HG02885 (cell line): ENCODE measurements at regions not wholly inside any gene's neighbourhood (a gene's known extent, or its start where the extent isn't known, plus 50 kb on each side); places are given as distances from the start of the nearest gene placed in this dataset.
A peak's percentile ranks its signal among the peaks of the same experiment; 100 is the strongest.
"Not testable (repeated sequence)": the region's sequence is repeated elsewhere in the genome, so short reads cannot be mapped to it uniquely, and the experiment has no call there.

Source experiments
- ATAC-seq: cut with Tn5 transposase; IDR thresholded peaks from one replicate; pipeline ENCODE4 v1.9.1; 2021; ENCODE audit warnings: mild to moderate bottlenecking; ENCODE audit not compliant: unreplicated experiment, poor library complexity

DNA sequence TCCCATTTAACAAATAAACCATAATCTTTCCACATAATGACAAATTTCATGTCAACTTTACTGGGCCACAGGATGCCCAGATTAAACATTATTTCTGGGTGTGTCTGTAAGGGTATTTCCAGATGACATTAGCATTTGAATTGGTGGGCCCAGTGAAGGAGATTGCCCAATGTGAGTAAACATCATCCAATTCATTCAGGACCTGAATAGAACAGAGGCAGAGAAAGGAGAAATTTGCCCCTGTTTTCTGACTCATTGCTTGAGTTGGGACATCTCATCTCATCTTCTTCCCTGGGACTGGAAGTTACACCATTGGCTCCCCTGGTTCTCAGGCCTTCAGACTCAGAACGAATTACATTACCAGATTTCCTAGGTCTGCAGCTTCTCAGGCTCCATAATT is 142.9 kb downstream of the TPBG start:
- no peak for ATAC-seq

DNA sequence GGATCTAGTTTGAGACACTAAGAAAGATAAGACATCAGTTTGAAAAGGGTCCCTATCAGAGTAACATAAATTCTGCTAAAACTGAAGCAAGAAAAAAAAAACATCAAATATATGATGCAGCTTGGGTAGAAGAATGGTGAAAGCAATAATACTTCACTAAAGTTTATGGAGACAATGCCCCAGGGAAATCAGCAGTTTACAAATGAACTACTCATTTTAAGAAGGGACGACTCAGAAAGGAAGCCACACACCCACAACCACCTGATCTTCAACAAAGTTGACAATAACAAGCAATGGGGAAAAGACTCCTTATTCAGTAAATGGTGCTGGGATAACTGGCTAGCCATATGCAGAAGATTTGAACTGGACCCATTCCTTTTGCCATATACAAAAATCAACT is 143.5 kb downstream of the TPBG start:
- peak; percentile 61 for ATAC-seq

DNA sequence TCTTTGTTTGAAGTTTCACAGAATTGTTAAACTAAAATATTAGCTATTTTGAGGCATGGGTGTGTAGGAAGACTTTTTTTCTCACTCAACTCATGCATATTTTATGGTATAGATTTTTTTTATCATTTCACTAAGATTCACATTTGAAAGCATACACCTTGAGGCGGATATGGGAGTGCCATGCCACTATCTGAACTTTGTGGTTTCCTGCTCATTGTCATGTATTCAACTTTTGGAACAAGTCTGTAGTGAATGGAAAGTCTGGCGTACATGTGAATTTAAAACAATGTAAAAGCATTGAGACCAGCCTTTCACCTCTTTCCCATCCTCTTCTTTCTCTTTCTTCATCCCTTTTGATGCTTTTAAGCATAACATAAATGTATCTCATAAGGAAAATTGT is 147.9 kb downstream of the TPBG start:
- no peak for ATAC-seq

DNA sequence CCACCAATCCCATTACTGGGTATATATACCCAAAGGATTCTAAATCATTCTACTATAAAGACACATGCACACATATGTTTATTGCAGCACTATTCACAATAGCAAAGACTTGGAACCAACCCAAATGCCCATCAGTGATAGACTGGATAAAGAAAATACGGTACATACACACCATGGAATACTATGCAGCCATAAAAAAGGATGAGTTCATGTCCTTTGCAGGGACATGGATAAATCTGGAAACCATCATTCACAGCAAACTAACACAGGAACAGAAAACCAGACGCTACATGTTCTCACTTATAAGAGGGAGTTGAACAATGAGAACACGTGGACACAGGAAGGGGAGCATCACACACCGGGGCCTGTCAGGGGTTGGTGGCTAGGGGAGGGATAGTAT is 154.3 kb downstream of the TPBG start:
- ATAC-seq = not testable (repeated sequence)

DNA sequence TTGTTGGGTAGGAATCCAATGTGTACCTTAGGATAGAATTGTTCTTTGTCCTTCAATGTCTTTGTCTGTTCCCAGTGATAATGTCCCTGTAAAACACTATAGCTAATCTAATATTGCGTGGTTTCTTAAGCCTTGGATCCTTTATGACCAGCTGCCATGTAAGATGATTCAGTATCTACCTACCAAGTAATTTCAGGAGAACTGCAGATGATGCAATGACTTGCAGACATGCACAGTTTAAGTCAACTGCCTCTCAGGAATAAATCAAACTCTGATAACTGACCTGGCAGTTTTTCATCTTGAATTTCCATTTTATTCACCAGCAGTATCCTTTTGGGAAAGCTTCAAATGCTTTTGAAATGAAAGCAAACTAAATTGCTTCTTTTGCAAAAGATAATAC is 157.8 kb downstream of the TPBG start:
- no peak for ATAC-seq

DNA sequence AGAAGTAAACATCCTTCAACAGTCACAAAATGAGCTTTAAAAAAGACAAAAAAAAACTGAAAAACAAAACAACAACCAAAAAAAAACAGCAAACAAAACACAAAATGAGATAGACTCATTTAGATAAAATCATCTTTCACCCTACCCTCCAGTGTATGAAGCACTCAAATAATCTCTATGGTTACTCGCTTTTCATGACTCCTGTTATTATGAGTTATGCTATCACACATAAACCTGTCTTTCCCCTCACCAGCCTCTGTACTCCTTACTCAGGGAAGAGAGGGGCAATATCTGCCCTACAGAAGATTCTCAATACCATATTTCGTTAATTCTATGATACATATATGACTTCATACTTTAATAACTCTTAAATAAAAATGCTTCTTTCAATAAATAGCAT is 158.2 kb downstream of the TPBG start:
- no peak for ATAC-seq

DNA sequence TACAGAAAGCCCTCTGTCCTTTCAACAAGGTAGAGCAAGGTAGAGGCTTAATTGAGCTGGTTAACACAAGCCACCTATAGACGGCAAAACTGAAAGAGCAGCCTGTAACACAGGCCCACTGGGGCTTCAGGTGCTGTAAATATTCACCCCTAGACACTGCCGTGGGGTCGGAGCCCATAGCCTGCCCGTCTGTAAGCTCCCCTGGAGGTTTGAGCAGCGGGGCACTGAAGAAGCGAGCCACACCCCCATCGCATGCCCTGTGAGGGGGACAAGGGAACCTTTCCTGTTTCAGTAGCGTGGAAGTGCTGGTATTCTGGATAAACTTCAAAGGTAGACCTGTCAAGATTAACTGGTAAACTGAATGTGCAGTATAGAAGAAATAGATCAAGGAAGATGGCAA is 160.4 kb downstream of the TPBG start:
- ATAC-seq = no peak

DNA sequence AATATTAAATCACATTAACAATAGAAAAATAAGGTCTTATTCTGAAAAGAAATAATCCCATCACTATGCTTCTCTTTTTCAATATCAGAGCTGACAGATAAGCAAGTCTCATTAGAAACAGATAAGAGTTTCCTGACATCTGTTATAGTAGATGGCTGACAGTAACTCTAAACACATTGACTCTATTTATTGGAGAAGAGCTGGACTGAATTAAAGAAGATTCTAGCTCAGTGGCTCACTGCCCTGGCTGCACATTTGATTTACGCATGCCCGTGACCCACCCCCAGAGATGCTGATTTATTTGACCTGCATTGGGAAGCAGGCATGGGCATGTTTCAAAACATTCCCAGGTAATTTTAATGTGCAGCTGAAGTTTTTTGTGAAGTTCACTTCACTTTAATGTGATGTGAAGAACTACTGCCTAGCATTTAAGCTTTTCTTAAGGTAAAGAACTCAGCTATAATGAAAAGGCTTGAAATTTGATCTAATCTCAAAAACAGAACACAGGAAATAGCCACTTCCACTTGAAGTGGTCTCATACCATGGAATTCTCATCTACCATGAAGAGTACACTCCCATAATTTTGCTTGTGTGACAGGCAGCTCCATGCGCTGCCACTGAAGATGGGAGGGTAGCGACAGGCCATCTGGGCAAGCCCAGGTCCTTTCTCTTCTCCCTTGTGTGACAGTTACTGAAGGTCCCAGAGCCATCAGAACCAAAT is 162.3 kb downstream of the TPBG start:
- ATAC-seq = no peak

DNA sequence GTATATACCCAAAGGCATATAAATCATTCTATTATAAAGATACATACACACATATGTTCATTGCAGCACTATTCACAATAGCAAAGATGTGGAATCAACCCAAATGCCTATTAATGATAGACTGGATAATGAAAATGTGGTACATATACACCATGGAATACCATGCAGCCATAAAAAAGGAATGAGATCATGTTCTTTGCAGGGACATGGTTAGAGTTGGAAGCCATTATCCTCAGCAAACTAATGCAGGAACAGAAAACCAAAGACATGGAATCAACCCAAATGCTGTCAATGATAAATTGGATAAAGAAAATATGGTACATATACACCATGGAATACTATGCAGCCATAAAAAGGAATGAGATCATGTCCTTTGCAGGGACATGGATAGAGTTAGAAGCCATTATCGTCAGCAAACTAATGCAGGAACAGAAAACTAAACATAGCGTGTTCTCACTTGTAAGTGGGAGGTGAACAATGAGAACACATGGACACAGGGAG is 166.4 kb downstream of the TPBG start:
- not testable (repeated sequence) for ATAC-seq

DNA sequence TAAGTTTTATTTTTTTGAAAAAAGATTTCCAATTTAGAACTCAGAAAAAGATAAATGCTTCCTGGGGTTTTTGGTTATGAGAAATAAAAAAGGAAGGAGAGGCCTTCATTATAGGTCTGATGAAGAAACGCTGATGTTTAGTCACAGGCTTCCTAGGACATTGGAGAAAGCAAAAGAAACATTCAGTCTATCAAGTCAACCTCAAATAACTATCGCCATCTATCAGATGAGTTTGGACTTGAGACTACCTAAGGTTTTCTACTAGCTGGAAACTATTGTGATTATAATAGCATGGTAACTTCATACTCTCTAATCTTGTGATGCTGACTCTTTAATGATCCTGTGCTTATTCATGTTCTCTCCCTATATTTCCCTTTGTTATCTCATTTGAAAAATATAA is 171.3 kb downstream of the TPBG start:
- no peak for ATAC-seq

DNA sequence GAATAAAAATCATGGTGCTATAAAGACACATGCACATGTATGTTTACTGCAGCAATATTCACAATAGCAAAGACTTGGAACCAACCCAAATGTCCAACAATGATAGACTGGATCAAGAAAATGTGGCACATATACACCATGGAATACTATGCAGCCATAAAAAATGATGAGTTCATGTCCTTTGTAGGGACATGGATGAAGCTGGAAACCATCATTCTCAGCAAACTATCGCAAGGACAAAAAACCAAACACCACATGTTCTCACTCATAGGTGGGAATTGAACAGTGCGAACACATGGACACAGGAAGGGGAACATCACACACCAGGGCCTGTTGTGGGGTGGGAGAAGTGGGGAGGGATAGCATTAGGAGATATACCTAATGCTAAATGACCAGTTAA is 185.9 kb downstream of the TPBG start:
- not testable (repeated sequence) for ATAC-seq

DNA sequence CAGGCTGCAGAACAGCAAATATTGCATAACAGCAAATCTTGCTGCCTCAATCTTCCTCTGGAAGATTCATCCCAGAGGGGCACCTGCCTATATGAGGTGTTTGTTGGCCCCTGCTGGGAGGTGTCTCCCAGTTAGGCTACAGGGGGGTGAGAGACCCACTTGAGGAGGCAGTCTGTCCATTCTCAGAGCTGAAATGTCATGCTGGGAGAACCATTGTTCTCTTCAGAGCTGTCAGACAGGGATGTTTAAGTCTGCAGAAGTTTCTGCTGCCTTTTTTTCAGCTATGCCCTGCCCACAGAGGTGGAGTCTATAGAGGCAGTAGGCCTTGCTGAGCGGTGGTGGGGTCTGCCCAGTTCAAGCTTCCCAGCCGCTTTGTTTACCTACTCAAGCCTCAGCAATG is 187.7 kb downstream of the TPBG start:
- ATAC-seq = not testable (repeated sequence)

DNA sequence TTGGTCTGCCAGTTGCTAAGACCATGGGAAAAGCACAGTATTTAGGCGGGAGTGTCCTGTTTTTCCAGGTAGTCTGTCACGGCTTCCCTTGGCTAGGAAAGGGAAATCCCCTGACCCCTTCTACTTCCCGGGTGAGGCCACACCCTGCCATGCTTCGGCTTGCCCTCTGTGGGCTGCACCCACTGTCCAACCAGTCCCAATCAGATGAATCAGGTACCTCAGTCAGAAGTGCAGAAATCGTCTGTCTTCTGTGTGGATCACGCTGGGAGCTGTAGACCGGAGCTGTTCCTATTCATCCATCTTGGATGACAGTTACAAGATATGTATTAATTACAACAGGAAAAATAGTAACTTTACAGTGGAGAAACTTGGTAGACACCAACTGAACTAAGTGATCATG is 188.2 kb downstream of the TPBG start:
- no peak for ATAC-seq

DNA sequence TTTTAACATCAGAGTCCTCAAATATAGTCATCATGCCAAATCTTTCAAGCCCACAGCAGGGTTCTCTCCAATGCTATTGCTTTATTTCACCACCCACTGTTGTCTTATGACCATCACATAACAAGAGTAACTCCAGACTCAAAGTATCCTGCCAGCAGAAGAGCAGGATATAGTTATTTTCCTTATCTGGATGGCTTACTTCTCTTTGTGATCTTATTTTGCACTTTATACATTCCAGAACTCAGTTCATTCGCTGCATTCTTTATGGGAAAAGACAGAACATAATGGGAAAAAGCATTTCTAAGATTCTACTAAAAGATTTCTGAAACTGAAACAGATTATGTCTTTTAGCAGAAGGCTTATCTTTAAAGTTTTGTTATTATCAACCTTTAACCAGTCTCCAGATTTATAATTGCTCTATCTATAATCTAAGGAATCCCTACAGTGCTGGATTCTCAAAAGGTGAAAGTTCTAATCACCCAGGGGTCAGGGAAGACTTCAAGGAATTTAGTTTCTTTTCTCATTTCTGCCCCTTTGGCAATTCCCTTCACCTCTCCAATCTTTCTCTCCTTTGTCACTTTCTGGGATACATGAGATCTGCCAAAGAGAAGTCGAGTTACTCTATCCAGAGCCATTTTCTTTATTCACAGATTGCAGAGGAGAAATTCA is 190.4 kb downstream of the TPBG start:
- ATAC-seq = no peak

DNA sequence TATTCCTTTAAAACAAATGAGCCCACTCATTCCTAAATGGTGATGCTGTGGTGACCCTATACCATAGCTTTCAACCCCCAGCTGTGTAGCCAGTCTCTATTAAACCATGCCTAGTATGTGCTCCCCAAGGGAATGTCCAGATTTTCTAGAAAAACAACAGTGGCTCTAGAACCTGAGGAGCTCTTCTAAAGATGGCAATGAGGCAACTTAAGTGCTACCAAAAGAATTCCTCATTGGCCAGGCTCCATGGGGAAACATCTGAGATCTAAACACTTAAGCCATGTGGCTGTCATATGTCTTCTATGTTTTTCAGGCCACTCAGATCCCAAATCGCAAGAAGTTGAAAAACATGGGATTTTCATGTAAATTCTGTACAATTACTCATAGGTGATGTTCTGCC is 191.0 kb downstream of the TPBG start:
- no peak for ATAC-seq

DNA sequence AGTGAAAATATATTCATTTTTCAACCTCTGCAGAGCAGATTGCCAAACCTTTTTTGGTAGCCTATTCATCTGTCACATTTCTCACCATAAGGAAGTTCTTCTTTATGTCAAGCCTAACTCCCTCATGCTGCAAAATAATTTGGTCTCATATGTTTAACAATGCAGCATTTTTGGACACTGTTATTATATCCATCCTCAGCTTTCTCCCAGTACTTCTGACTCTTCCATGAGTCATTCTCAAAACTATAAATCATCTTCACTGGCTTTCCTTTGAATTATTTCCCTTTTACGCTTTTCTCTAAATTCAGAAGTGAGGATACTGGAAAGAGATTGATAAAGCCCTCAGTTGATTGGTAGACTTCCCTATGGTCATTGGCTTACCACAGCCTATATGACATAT is 192.2 kb downstream of the TPBG start:
- ATAC-seq = no peak

DNA sequence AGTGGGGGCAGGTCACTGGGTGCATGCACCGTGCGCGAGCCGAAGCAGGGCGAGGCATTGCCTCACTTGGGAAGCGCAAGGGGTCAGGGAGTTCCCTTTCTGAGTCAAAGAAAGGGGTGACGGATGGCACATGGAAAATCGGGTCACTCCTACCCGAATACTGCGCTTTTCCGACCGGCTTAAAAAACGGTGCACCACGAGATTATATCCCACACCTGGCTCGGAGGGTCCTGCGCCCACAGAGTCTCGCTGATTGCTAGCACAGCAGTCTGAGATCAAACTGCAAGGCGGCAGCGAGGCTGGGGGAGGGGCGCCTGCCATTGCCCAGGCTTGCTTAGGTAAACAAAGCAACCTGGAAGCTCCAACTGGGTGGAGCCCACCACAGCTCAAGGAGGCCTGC is 194.9 kb downstream of the TPBG start:
- not testable (repeated sequence) for ATAC-seq

DNA sequence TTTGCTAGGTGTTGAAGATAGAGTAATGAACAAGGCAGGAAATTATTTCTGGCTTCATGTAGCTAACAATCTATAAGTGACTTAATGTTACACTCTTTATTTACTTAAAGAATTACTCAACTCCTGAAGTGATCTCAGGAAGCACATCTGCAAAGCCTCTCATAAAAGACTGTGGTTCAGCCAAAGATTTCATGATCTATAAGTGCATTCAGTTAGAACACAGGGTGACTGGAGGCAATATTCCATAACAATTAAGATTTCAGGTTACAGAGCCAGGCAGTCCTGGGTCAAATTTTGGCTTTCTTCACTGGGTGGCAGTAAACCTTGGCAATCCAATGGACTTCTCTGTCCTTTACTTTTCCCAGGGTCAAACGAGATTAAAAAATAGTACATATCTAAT is 204.0 kb downstream of the TPBG start:
- no peak for ATAC-seq

DNA sequence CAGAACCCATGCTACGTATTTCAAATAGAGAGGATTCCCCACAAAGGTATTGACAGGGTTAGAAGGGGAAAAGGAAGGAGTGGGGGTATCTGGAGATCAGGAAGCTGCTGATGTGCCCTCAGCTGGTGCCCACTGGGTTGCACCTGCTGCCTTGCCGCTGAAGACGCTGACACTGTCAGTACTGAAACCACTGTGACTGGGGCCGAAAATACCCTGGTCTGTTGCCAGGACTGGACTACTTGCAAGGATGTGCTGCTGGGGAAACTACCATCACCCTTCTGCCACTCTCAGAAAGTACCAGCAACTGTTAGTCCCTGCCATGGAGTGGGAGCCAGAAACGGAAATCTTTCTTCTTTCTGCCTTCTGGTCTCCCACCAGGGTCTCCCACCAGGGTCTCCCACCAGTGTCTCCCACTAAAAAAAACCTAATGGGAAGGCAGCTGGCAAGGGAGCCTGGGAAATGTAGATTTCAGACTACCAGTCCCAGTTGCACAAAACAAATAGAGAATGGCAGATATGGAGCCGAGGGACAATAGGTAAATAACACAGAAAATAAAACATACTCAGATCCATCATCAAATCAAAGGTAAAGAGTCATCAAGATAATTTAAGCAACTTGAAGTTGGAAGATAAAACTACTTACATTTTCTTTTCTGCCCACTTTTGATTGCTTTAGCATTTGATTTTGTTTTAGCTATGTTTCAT is 204.8 kb downstream of the TPBG start:
- peak; percentile 94 for ATAC-seq

DNA sequence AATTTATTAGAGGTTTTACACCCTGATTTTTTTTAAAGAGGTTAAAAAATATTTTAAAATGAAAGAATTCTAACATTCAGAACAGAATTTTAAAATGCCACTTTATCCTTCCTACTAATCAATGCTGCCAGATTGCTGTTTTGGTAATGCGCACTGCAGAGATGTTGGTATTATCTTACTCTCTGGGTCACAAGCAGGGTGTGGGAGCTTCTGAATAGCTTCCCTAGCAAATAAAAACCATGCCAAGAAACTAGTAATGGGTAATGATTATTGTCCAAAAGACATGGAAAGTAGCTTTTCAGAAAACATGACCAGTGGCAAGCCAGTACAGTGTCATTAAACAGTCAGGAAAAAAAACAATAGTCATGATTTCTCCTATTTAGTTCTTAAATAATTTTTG is 205.4 kb downstream of the TPBG start:
- ATAC-seq = no peak

DNA sequence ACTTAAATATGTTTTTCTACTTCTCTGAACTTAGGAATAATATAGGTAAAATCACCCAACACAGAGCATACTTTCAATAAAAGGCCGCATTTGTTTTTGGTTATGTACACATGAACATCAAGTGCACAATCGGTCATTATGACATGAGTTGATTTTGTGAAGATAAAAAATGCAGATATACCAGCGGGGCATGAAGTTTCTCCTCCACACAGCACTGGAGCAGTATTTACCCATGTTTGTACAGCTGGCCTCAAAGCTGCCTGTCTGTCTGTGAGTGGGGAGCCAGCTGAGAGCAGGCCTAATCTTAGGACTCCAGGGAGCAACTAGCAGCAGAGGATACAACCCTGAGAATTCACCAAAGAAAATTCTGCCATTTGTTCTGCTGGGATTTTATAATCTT is 206.5 kb downstream of the TPBG start:
- no peak for ATAC-seq
